ENCODE measurements at regions not wholly inside any gene's neighbourhood (a gene's known extent, or its start where the extent isn't known, plus 50 kb on each side); places are given as distances from the start of the nearest gene placed in this dataset.

- Histone ChIP-seq H3K9me3 (no peaks in the 10 kb centered on the region), H3K4me3 (no peak overlapping the region), H3K27ac (peak overlapping the region in 1 of 2 donors; percentile 42), H3K36me3 (no peaks in the 10 kb centered on the region), H3K27me3 (no peaks in the 10 kb centered on the region), H3K4me1 (no peaks in the 10 kb centered on the region)
- intact Hi-C loops (cut with DNase I; ENCODE audit: low total_unique reads) = no loop called here
- no peak for DNase-seq
- TF ChIP-seq POLR2A (IDR thresholded peaks at IDR 0.05) = no peak
- TF ChIP-seq, protein P1, sequence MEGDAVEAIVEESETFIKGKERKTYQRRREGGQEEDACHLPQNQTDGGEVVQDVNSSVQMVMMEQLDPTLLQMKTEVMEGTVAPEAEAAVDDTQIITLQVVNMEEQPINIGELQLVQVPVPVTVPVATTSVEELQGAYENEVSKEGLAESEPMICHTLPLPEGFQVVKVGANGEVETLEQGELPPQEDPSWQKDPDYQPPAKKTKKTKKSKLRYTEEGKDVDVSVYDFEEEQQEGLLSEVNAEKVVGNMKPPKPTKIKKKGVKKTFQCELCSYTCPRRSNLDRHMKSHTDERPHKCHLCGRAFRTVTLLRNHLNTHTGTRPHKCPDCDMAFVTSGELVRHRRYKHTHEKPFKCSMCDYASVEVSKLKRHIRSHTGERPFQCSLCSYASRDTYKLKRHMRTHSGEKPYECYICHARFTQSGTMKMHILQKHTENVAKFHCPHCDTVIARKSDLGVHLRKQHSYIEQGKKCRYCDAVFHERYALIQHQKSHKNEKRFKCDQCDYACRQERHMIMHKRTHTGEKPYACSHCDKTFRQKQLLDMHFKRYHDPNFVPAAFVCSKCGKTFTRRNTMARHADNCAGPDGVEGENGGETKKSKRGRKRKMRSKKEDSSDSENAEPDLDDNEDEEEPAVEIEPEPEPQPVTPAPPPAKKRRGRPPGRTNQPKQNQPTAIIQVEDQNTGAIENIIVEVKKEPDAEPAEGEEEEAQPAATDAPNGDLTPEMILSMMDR (IDR thresholded peaks at IDR 0.05) = no peak
Observed at GRCh38 chr7:94330269-94331020, 64.2 kb upstream of the COL1A2 start.

DNA sequence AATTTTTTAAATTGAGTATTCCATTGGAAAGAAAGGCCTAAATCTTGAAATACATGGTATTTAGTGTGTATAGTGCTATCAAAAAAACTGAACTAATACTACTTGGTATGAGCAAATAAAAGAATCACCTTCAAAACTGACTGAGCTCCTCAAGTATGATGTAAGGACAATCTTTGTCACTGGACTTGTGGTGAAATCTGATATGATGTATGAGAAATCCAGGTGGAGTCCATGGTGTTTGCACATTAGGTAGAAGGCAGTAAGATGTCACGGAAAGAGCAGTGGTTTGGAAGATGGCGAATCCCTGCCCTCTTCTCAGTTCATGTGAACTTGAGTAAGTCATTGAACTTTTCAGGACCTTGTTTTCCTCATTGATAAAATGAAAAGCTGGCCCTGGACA lies 62.1 kb upstream of the COL1A2 start:
- Histone ChIP-seq H3K36me3 (no peaks in the 10 kb centered on the region), H3K27me3 (no peaks in the 10 kb centered on the region), H3K9me3 (no peaks in the 10 kb centered on the region), H3K27ac (no peak overlapping the region), H3K4me1 (no peaks in the 10 kb centered on the region), H3K4me3 (no peak overlapping the region)
- TF ChIP-seq, protein P1 (IDR thresholded peaks at IDR 0.05) = no peak
- TF ChIP-seq POLR2A (IDR thresholded peaks at IDR 0.05) = no peak
- intact Hi-C loops (cut with DNase I; ENCODE audit: low total_unique reads) = no loop called here
- no peak for DNase-seq

DNA sequence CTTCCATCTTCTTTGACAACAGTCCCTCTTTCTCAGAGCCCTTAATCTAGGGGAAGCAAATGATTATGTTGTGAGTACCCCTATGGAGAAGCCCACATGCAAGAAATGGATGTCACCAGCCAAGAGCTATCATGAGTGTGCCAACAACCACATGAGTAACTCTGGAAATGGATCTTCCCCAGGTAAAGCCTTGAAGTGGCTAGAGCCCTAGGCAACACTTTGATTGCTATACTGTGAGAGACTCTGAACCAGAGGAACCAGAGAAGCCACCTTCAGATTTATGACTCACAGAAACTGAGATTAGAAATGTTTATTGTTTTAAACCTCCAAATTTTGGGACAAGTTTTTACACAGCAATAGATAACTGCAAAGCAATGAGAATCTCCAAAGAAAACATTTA lies 60.9 kb upstream of the COL1A2 start:
- H3K9me3 ChIP-seq = no peaks in the 10 kb centered on the region
- intact Hi-C loops (cut with DNase I; ENCODE audit: low total_unique reads) = no loop called here
- no peak for TF ChIP-seq POLR2A (IDR thresholded peaks at IDR 0.05)
- TF ChIP-seq, protein P1 (IDR thresholded peaks at IDR 0.05) = no peak
- no peaks in the 10 kb centered on the region for H3K36me3 ChIP-seq
- DNase-seq = no peak
- H3K27ac ChIP-seq = no peak overlapping the region
- H3K4me1 ChIP-seq = no peaks in the 10 kb centered on the region
- H3K27me3 ChIP-seq = no peaks in the 10 kb centered on the region
- H3K4me3 ChIP-seq = no peak overlapping the region

- TF ChIP-seq POLR2A (IDR thresholded peaks at IDR 0.05) = no peak
- TF ChIP-seq, protein P1 (IDR thresholded peaks at IDR 0.05) = no peak
- no peak for DNase-seq
- H3K27ac ChIP-seq = no peak overlapping the region
- no peak overlapping the region for H3K4me3 ChIP-seq
- H3K36me3 ChIP-seq = no peaks in the 10 kb centered on the region
- intact Hi-C loops (cut with DNase I; ENCODE audit: low total_unique reads) = no loop called here
- no peaks in the 10 kb centered on the region for H3K27me3 ChIP-seq
- no peaks in the 10 kb centered on the region for H3K4me1 ChIP-seq
- H3K9me3 ChIP-seq = no peaks in the 10 kb centered on the region
Observed at GRCh38 chr7:94335586-94335985, 59.1 kb upstream of the COL1A2 start.

GRCh38 chr7:94336009-94336408 lies 58.7 kb upstream of the COL1A2 start:
- H3K4me3 ChIP-seq = no peak overlapping the region
- intact Hi-C loops (cut with DNase I; ENCODE audit: low total_unique reads) = no loop called here

More at GRCh38 chr7:94336009-94336408, 58.7 kb upstream of the COL1A2 start:
- Histone ChIP-seq H3K36me3 (no peaks in the 10 kb centered on the region), H3K27ac (no peak overlapping the region), H3K4me1 (no peaks in the 10 kb centered on the region), H3K9me3 (no peaks in the 10 kb centered on the region), H3K27me3 (no peaks in the 10 kb centered on the region)
- TF ChIP-seq POLR2A (IDR thresholded peaks at IDR 0.05) = no peak
- TF ChIP-seq, protein P1 (IDR thresholded peaks at IDR 0.05) = no peak
- no peak for DNase-seq

Data from uterus (tissue), 3 donors.